HG03565 (cell line): ENCODE measurements at regions not wholly inside any gene's neighbourhood (a gene's known extent, or its start where the extent isn't known, plus 50 kb on each side); places are given as distances from the start of the nearest gene placed in this dataset.

Experiments
- ATAC-seq: cut with Tn5 transposase; IDR thresholded peaks from one replicate; pipeline ENCODE4 v1.9.1; 2021; ENCODE audit warnings: mild to moderate bottlenecking, moderate library complexity; ENCODE audit not compliant: unreplicated experiment

GRCh38 chrX:11949291-11949690, 189.0 kb upstream of the FRMPD4 start:
- no peak for ATAC-seq

- no peak for ATAC-seq
These were observed 186.0 kb upstream of the FRMPD4 start for GRCh38 chrX:11952176-11952720.

- ATAC-seq, result no peak
These were observed 184.7 kb upstream of the FRMPD4 start for GRCh38 chrX:11953615-11954014.

- ATAC-seq, result no peak
These were observed 184.1 kb upstream of the FRMPD4 start for GRCh38 chrX:11954176-11954575.

GRCh38 chrX:11960031-11960430, 178.2 kb upstream of the FRMPD4 start:
- ATAC-seq, result no peak

- ATAC-seq, result no peak
These were observed 172.8 kb upstream of the FRMPD4 start for GRCh38 chrX:11965436-11965835.

GRCh38 chrX:11967986-11968869, 170.0 kb upstream of the FRMPD4 start:
- no peak for ATAC-seq

GRCh38 chrX:11968991-11969390, 169.3 kb upstream of the FRMPD4 start:
- ATAC-seq, result no peak

- no peak for ATAC-seq
These were observed 167.5 kb upstream of the FRMPD4 start for GRCh38 chrX:11970578-11971359.

- ATAC-seq, result no peak
These were observed 161.6 kb upstream of the FRMPD4 start for GRCh38 chrX:11976663-11977062.

GRCh38 chrX:11992271-11992670, 146.0 kb upstream of the FRMPD4 start:
- no peak for ATAC-seq

- ATAC-seq, result no peak
These were observed 143.1 kb upstream of the FRMPD4 start for GRCh38 chrX:11995146-11995545.

GRCh38 chrX:11996810-11997209, 141.5 kb upstream of the FRMPD4 start:
- no peak for ATAC-seq

GRCh38 chrX:11998944-11999343, 139.3 kb upstream of the FRMPD4 start:
- ATAC-seq, result no peak

- ATAC-seq, result no peak
These were observed 135.4 kb upstream of the FRMPD4 start for GRCh38 chrX:12002876-12003275.

GRCh38 chrX:12007881-12008280, 130.4 kb upstream of the FRMPD4 start:
- no peak for ATAC-seq

- ATAC-seq, result no peak
These were observed 127.8 kb upstream of the FRMPD4 start for GRCh38 chrX:12010436-12010835.

GRCh38 chrX:12011075-12011474, 127.2 kb upstream of the FRMPD4 start:
- no peak for ATAC-seq

GRCh38 chrX:12013211-12013618, 125.1 kb upstream of the FRMPD4 start:
- ATAC-seq, result no peak

GRCh38 chrX:12021698-12022097, 116.6 kb upstream of the FRMPD4 start:
- no peak for ATAC-seq

- no peak for ATAC-seq
These were observed 111.8 kb upstream of the FRMPD4 start for GRCh38 chrX:12026481-12026880.

- no peak for ATAC-seq
These were observed 106.2 kb upstream of the FRMPD4 start for GRCh38 chrX:12032082-12032481.
